B cell (primary cell): ENCODE measurements at regions not wholly inside any gene's neighbourhood (a gene's known extent, or its start where the extent isn't known, plus 50 kb on each side); places are given as distances from the start of the nearest gene placed in this dataset.

Experiments
- ATAC-seq: fragments of 200-7000 bp; cut with Tn5 transposase; one replicate; pipeline ENCODE4 v1.10.0; 2021; ENCODE audit warnings: low read depth, mild to moderate bottlenecking, moderate number of reproducible peaks, moderate library complexity
- CTCF ChIA-PET: fragments of 350-600 bp; sonication (Branson Sonifier 250); formaldehyde crosslinking; loops from one replicate; lab custom pipeline; 2021; ENCODE audit warnings: antibody characterized with exemption, inconsistent platforms; lab: Charles Lee
- POLR2A ChIA-PET: fragments of 350-600 bp; sonication (Branson Sonifier 250); formaldehyde crosslinking; loops from one replicate; lab custom pipeline; 2021; ENCODE audit warnings: antibody characterized with exemption; lab: Charles Lee
- DNase-seq: peaks from one replicate; pipeline ENCODE4 v3.0.0; 2013
- H2AFZ ChIP-seq: 2 replicates; pipeline ENCODE4 v1.6.1; 2012; ENCODE audit warnings: mild to moderate bottlenecking, low read depth, low read length; ENCODE audit not compliant: insufficient read depth, poor library complexity, severe bottlenecking
- H3K27ac ChIP-seq, 2 donors: 1 replicate in 1 of 2; 2 replicates in 1 of 2; pipeline ENCODE4 v1.5.1; 2012 to 2013; ENCODE audit warnings: low read length in 2 of 2, mild to moderate bottlenecking in 2 of 2, moderate library complexity in 1 of 2
- H3K27me3 ChIP-seq, 4 experiments: fragments of 200-600 bp in 1 of 4; sonication (generic) in 1 of 4; replicated peaks in 1 of 4; 1 replicate in 2 of 4; 2 replicates in 2 of 4; pipeline versions ENCODE4 v1.6.1 to v1.7.0; 2013 to 2016; ENCODE audit warnings: low read length in 3 of 4, mild to moderate bottlenecking in 2 of 4, mixed read lengths in 1 of 4, moderate library complexity in 1 of 4; ENCODE audit not compliant: insufficient read depth in 4 of 4, control insufficient read depth in 3 of 4; ENCODE audit errors: control extremely low read depth in 1 of 4
- H3K36me3 ChIP-seq, 2 experiments: replicated peaks in 1 of 2; 1 replicate in 1 of 2; 2 replicates in 1 of 2; pipeline versions ENCODE4 v1.6.1 to v1.7.1; 2013; ENCODE audit warnings: low read length in 1 of 2; ENCODE audit not compliant: insufficient read depth in 2 of 2, control insufficient read depth in 1 of 2; ENCODE audit errors: control extremely low read depth in 1 of 2, extremely low read depth in 1 of 2
- H3K4me1 ChIP-seq, 2 donors: fragments of 200-600 bp in 1 of 2; sonication (generic) in 1 of 2; 1 replicate in 1 of 2; 2 replicates in 1 of 2; pipeline versions ENCODE4 v1.5.1 to v1.6.1; 2013 to 2017; ENCODE audit warnings: low read length in 2 of 2; ENCODE audit not compliant: control insufficient read depth in 2 of 2, insufficient read depth in 2 of 2
- H3K4me2 ChIP-seq: replicated peaks from 2 replicates; pipeline ENCODE3; 2012; ENCODE audit warnings: mild to moderate bottlenecking, low read depth, low read length; ENCODE audit not compliant: poor library complexity, severe bottlenecking
- H3K4me3 ChIP-seq, 5 experiments: fragments of 200-600 bp in 1 of 5; sonication (generic) in 1 of 5; 1 replicate in 3 of 5; 2 replicates in 2 of 5; pipeline versions ENCODE4 v1.5.1 to v1.7.0; 2011 to 2016; ENCODE audit warnings: low read length in 4 of 5, mild to moderate bottlenecking in 4 of 5, low read depth in 2 of 5, control low read depth in 1 of 5, moderate library complexity in 1 of 5; ENCODE audit not compliant: insufficient read depth in 1 of 5; ENCODE audit errors: control extremely low read depth in 1 of 5, extremely low read depth in 1 of 5
- H3K79me2 ChIP-seq: fragments of 200-600 bp; sonication (generic); one replicate; pipeline ENCODE4 v1.6.0; 2016; ENCODE audit warnings: low read length; ENCODE audit not compliant: control insufficient read depth, insufficient read depth
- H3K9ac ChIP-seq: fragments of 200-600 bp; sonication (generic); 2 replicates; pipeline ENCODE4 v1.6.1; 2017; ENCODE audit warnings: mild to moderate bottlenecking, low read length, moderate library complexity
- H3K9me3 ChIP-seq, 3 donors: one replicate each; pipeline versions ENCODE4 v1.6.1 to v1.7.1; 2013; ENCODE audit warnings: low read length in 2 of 3; ENCODE audit not compliant: control insufficient read depth in 2 of 3, insufficient read depth in 1 of 3; ENCODE audit errors: control extremely low read depth in 1 of 3
- H4K20me1 ChIP-seq: 2 replicates; pipeline ENCODE4 v1.6.0; 2012; ENCODE audit warnings: mild to moderate bottlenecking, low read length; ENCODE audit not compliant: insufficient read depth, control insufficient read depth, poor library complexity, severe bottlenecking
- H3K27ac Mint-ChIP-seq: one replicate; pipeline ENCODE4 v1.8.0; 2021; ENCODE audit warnings: mixed read lengths
- H3K27me3 Mint-ChIP-seq: one replicate; pipeline ENCODE4 v1.8.0; 2021; ENCODE audit warnings: mixed read lengths
- H3K4me1 Mint-ChIP-seq: one replicate; pipeline ENCODE4 v1.8.0; 2021; ENCODE audit warnings: mixed read lengths
- H3K4me3 Mint-ChIP-seq: one replicate; pipeline ENCODE4 v1.8.0; 2021; ENCODE audit warnings: mixed read lengths
- H3K9me3 Mint-ChIP-seq: one replicate; pipeline ENCODE4 v1.8.0; 2022; ENCODE audit warnings: mixed read lengths; ENCODE audit not compliant: insufficient read depth
- EZH2 ChIP-seq: IDR thresholded peaks from 2 replicates; pipeline ENCODE4 v1.6.1; 2012; ENCODE audit warnings: borderline replicate concordance, low read depth, mild to moderate bottlenecking, moderate library complexity, low read length; ENCODE audit not compliant: insufficient read depth, poor library complexity, severe bottlenecking
- WGBS: methylation state at CpG from one replicate; pipeline ENCODE4 v1.1.5; 2013; ENCODE audit warnings: missing lambda C conversion rate; ENCODE audit not compliant: insufficient coverage; 5-methylcytosine and 5-hydroxymethylcytosine counted together
- intact Hi-C: fragments of 100-400 bp; cut with micrococcal nuclease; formaldehyde crosslinking; loops from one replicate; pipeline ENCODE4 v1.10.0; 2022
- TF ChIP-seq, protein P1 (sequence below): fragments of 200-600 bp; IDR thresholded peaks from one replicate; pipeline ENCODE4 v1.8.0; 2022; ENCODE audit warnings: antibody characterized with exemption, mild to moderate bottlenecking

DNA sequence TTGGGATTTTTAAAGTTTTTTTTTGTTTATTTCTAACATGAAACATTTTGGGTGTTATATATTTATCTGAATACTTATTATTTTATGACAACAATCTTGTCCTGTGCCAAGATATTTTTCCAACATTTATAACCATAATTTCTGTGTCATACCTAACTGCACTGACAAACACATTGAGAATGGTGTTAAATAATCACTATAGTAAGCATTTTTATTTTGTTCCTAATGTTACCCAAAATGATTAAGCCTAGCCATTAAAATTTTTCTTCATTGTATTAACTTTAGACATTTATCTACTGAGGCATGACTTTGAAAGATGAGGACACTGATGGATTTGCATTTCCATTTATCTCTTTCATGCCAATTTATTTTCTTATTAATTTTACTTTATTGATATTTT lies 91.6 kb upstream of the STK32A start:
- Mint-ChIP-seq H3K4me3 (no peak overlapping the region), H3K4me1 (no peaks in the 10 kb centered on the region), H3K9me3 (no peaks in the 10 kb centered on the region), H3K27ac (no peak overlapping the region), H3K27me3 (no peaks in the 10 kb centered on the region)
- H4K20me1 ChIP-seq = no peaks in the 10 kb centered on the region
- no peak for TF ChIP-seq EZH2
- TF ChIP-seq, protein P1, sequence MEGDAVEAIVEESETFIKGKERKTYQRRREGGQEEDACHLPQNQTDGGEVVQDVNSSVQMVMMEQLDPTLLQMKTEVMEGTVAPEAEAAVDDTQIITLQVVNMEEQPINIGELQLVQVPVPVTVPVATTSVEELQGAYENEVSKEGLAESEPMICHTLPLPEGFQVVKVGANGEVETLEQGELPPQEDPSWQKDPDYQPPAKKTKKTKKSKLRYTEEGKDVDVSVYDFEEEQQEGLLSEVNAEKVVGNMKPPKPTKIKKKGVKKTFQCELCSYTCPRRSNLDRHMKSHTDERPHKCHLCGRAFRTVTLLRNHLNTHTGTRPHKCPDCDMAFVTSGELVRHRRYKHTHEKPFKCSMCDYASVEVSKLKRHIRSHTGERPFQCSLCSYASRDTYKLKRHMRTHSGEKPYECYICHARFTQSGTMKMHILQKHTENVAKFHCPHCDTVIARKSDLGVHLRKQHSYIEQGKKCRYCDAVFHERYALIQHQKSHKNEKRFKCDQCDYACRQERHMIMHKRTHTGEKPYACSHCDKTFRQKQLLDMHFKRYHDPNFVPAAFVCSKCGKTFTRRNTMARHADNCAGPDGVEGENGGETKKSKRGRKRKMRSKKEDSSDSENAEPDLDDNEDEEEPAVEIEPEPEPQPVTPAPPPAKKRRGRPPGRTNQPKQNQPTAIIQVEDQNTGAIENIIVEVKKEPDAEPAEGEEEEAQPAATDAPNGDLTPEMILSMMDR = no peak
- ChIA-PET CTCF (no interaction called here), POLR2A (no interaction called here)
- no peaks in the 10 kb centered on the region for H3K4me1 ChIP-seq
- H2AFZ ChIP-seq = no peak overlapping the region
- ATAC-seq = no peak
- H3K9me3 ChIP-seq = peaks cover 0 to 8% (median 0%) of the 10 kb centered on the region in 3 donors
- H3K79me2 ChIP-seq = no peaks in the 10 kb centered on the region
- H3K27me3 ChIP-seq = no peaks in the 10 kb centered on the region
- no peaks in the 10 kb centered on the region for H3K36me3 ChIP-seq
- intact Hi-C loops = no loop called here
- DNase-seq = no peak
- H3K4me3 ChIP-seq = no peak overlapping the region
- H3K9ac ChIP-seq = no peak overlapping the region
- no peak overlapping the region for H3K27ac ChIP-seq
- no peak overlapping the region for H3K4me2 ChIP-seq

DNA sequence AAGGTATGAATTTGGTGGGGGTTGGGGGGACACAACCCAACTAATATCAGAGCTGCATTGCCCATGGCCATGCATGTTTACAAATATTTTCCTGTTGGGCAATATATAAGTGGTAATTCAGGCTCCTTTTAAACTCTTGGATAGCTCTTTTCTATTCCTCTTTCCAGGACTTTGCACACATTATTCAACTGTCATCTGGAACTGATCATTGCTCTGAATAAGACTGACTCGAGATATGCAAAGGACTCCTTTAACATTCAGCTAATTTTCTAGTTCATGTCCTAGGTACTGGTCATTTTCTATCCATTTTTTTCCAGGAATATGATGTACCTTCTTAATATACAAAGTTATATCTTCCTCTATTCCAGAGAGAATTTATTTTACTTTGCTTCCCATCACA lies 89.5 kb upstream of the STK32A start:
- WGBS = no CpG with 5 or more reads among the region's 1 CpG
- intact Hi-C loops = no loop called here
- POLR2A ChIA-PET = no interaction called here

More for the DNA sequence above, 89.5 kb upstream of the STK32A start:
- DNase-seq = no peak
- no peaks in the 10 kb centered on the region for H4K20me1 ChIP-seq
- Mint-ChIP-seq H3K27ac (no peak overlapping the region), H3K4me1 (no peaks in the 10 kb centered on the region), H3K9me3 (no peaks in the 10 kb centered on the region), H3K27me3 (no peaks in the 10 kb centered on the region), H3K4me3 (no peak overlapping the region)
- CTCF ChIA-PET = no interaction called here
- no peak overlapping the region for H3K27ac ChIP-seq
- no peaks in the 10 kb centered on the region for H3K4me1 ChIP-seq
- no peak overlapping the region for H3K4me3 ChIP-seq
- no peak overlapping the region for H3K4me2 ChIP-seq
- H3K79me2 ChIP-seq = no peaks in the 10 kb centered on the region
- H3K9ac ChIP-seq = no peak overlapping the region
- H3K27me3 ChIP-seq = no peaks in the 10 kb centered on the region
- TF ChIP-seq, protein P1 = no peak
- no peak for TF ChIP-seq EZH2
- no peaks in the 10 kb centered on the region for H3K36me3 ChIP-seq
- no peak overlapping the region for H2AFZ ChIP-seq
- no peak for ATAC-seq
- H3K9me3 ChIP-seq = peaks cover 0 to 8% (median 0%) of the 10 kb centered on the region in 3 donors
